ENCODE measurements at regions not wholly inside any gene's neighbourhood (a gene's known extent, or its start where the extent isn't known, plus 50 kb on each side); places are given as distances from the start of the nearest gene placed in this dataset.

DNA sequence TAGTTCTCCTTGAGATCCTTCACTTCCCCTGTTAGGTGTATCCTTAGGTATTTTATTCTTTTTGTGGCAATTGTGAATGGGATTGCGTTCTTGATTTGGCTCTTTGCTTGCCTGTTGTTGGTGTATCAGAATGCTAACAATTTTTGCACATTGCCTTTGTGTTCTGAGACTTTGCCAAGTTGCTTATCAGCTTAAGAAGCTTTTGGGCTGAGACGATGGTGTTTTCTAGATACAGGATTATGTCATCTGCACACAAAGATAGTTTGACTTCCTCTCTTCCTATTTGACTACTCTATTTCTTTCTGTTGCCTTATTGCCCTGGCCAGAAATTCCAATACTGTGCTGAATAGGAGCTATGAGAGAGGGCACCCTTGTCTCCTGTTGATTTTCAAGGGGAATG, 609.4 kb upstream of the COX7C start:
- TF ChIP-seq, protein P1, sequence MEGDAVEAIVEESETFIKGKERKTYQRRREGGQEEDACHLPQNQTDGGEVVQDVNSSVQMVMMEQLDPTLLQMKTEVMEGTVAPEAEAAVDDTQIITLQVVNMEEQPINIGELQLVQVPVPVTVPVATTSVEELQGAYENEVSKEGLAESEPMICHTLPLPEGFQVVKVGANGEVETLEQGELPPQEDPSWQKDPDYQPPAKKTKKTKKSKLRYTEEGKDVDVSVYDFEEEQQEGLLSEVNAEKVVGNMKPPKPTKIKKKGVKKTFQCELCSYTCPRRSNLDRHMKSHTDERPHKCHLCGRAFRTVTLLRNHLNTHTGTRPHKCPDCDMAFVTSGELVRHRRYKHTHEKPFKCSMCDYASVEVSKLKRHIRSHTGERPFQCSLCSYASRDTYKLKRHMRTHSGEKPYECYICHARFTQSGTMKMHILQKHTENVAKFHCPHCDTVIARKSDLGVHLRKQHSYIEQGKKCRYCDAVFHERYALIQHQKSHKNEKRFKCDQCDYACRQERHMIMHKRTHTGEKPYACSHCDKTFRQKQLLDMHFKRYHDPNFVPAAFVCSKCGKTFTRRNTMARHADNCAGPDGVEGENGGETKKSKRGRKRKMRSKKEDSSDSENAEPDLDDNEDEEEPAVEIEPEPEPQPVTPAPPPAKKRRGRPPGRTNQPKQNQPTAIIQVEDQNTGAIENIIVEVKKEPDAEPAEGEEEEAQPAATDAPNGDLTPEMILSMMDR (IDR thresholded peaks at IDR 0.05 in 2 of 3, conservative IDR thresholded peaks at IDR 0.05 in 1 of 3; ENCODE audit: insufficient read depth in 2 of 3, low read depth in 1 of 3, low read length in 3 of 3) = no peak
- TF ChIP-seq KHSRP (IDR thresholded peaks at IDR 0.05) (no peak), BRCA1 (IDR thresholded peaks at IDR 0.05) (no peak), BRCA1 (CRISPR knock-in tag; IDR thresholded peaks at IDR 0.05) (no peak), BHLHE40 (IDR thresholded peaks at IDR 0.05; ENCODE audit: low read length) (no peak), ZNF830 (CRISPR knock-in tag; IDR thresholded peaks at IDR 0.05) (no peak), POU5F1 (IDR thresholded peaks at IDR 0.05; ENCODE audit: borderline replicate concordance, low read depth, low read length, partially characterized antibody) (no peak), ESRRB (CRISPR knock-in tag; IDR thresholded peaks at IDR 0.05; ENCODE audit: borderline replicate concordance) (no peak), MEF2A (IDR thresholded peaks at IDR 0.05; ENCODE audit: control insufficient read depth, low read depth, low read length) (no peak), ZNF274 (IDR thresholded peaks at IDR 0.05; ENCODE audit: borderline replicate concordance, low read depth, low read length) (no peak)
- TF ChIP-seq, protein P2, sequence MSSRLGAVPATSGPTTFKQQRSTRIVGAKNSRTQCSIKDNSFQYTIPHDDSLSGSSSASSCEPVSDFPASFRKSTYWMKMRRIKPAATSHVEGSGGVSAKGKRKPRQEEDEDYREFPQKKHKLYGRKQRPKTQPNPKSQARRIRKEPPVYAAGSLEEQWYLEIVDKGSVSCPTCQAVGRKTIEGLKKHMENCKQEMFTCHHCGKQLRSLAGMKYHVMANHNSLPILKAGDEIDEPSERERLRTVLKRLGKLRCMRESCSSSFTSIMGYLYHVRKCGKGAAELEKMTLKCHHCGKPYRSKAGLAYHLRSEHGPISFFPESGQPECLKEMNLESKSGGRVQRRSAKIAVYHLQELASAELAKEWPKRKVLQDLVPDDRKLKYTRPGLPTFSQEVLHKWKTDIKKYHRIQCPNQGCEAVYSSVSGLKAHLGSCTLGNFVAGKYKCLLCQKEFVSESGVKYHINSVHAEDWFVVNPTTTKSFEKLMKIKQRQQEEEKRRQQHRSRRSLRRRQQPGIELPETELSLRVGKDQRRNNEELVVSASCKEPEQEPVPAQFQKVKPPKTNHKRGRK (tag; IDR thresholded peaks at IDR 0.05) = no peak
- TF ChIP-seq, protein P3, sequence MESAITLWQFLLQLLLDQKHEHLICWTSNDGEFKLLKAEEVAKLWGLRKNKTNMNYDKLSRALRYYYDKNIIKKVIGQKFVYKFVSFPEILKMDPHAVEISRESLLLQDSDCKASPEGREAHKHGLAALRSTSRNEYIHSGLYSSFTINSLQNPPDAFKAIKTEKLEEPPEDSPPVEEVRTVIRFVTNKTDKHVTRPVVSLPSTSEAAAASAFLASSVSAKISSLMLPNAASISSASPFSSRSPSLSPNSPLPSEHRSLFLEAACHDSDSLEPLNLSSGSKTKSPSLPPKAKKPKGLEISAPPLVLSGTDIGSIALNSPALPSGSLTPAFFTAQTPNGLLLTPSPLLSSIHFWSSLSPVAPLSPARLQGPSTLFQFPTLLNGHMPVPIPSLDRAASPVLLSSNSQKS (CRISPR knock-in tag; IDR thresholded peaks at IDR 0.05) = no peak
- TF ChIP-seq, protein P4, sequence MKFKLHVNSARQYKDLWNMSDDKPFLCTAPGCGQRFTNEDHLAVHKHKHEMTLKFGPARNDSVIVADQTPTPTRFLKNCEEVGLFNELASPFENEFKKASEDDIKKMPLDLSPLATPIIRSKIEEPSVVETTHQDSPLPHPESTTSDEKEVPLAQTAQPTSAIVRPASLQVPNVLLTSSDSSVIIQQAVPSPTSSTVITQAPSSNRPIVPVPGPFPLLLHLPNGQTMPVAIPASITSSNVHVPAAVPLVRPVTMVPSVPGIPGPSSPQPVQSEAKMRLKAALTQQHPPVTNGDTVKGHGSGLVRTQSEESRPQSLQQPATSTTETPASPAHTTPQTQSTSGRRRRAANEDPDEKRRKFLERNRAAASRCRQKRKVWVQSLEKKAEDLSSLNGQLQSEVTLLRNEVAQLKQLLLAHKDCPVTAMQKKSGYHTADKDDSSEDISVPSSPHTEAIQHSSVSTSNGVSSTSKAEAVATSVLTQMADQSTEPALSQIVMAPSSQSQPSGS (CRISPR knock-in tag; IDR thresholded peaks at IDR 0.05) = no peak
- TF ChIP-seq, protein P5, sequence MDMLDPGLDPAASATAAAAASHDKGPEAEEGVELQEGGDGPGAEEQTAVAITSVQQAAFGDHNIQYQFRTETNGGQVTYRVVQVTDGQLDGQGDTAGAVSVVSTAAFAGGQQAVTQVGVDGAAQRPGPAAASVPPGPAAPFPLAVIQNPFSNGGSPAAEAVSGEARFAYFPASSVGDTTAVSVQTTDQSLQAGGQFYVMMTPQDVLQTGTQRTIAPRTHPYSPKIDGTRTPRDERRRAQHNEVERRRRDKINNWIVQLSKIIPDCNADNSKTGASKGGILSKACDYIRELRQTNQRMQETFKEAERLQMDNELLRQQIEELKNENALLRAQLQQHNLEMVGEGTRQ (CRISPR knock-in tag; IDR thresholded peaks at IDR 0.05) = no peak
